GM12878 (cell line): ENCODE measurements at regions not wholly inside any gene's neighbourhood (a gene's known extent, or its start where the extent isn't known, plus 50 kb on each side); places are given as distances from the start of the nearest gene placed in this dataset.

Experiments
- ATAC-seq: fragments of 200-7000 bp; cut with Tn5 transposase; 3 replicates; pipeline ENCODE4 v1.9.1; 2020; ENCODE audit warnings: mild to moderate bottlenecking, moderate library complexity
- BruUV-seq: library from RNA; stranded (reverse); fragments of 400-500 nt; replicated peaks from 2 replicates; lab custom pipeline; 2021; lab: Mats Ljungman, UMichigan
- CTCF ChIA-PET: fragments of 300-600 bp; sonication (Branson Sonifier 250); formaldehyde crosslinking; extraction: SDS; loops from one replicate; lab custom pipeline; 2021; ENCODE audit warnings: inconsistent platforms; lab: Yijun Ruan, JAX
- POLR2A ChIA-PET: fragments of 350-600 bp; formaldehyde crosslinking; extraction: SDS; loops from one replicate; lab custom pipeline; 2021; ENCODE audit warnings: inconsistent platforms; lab: Charles Lee
- RAD21 ChIA-PET: fragments of 300-600 bp; sonication (Branson Sonifier 250); formaldehyde crosslinking; loops from one replicate; lab custom pipeline; 2023; ENCODE audit warnings: antibody characterized with exemption; ENCODE audit not compliant: unreplicated experiment; lab: Charles Lee
- SMC1A ChIA-PET: fragments of 300-600 bp; sonication (Branson Sonifier 250); formaldehyde crosslinking; loops from one replicate; lab custom pipeline; 2023; ENCODE audit not compliant: unreplicated experiment, uncharacterized antibody; lab: Charles Lee
- DNase-seq: peaks from one replicate; pipeline ENCODE4 v3.0.0-alpha.2; 2011; ENCODE audit warnings: low read depth, low spot score
- FAIRE-seq: peaks from 3 replicates; lab custom pipeline; 2011; peaks lifted over from hg19 to GRCh38; lab: Jason Lieb, UNC
- H2AFZ ChIP-seq: 2 replicates; pipeline ENCODE4 v1.6.0; 2011; ENCODE audit warnings: low read depth, low read length, control low read depth; ENCODE audit not compliant: control insufficient read depth
- H3K27ac ChIP-seq: 2 replicates; pipeline ENCODE4 v1.5.1; 2011; ENCODE audit warnings: control low read depth; ENCODE audit not compliant: control insufficient read depth, insufficient read depth
- H3K27me3 ChIP-seq, 2 experiments: replicated peaks in 1 of 2; 2 replicates each; pipeline versions ENCODE4 v1.6.0 to v1.6.1; 2011; ENCODE audit warnings: low read length in 1 of 2; ENCODE audit not compliant: control insufficient read depth in 2 of 2, insufficient read depth in 2 of 2
- H3K36me3 ChIP-seq, 2 experiments: 2 replicates each; pipeline ENCODE4 v1.5.1; 2011; ENCODE audit warnings: low read length in 1 of 2; ENCODE audit not compliant: control insufficient read depth in 2 of 2, insufficient read depth in 2 of 2
- H3K4me1 ChIP-seq: 2 replicates; pipeline ENCODE4 v1.6.1; 2011; ENCODE audit warnings: mild to moderate bottlenecking, low read length, moderate library complexity, mixed read lengths; ENCODE audit not compliant: control insufficient read depth, insufficient read depth
- H3K4me2 ChIP-seq: 2 replicates; pipeline ENCODE4 v1.6.0; 2011; ENCODE audit warnings: control low read depth; ENCODE audit not compliant: control insufficient read depth, insufficient read depth
- H3K4me3 ChIP-seq: fragments of 200-600 bp; sonication (generic); 2 replicates; pipeline ENCODE4 v1.5.1; 2016
- H3K79me2 ChIP-seq: 2 replicates; pipeline ENCODE4 v1.6.0; 2011; ENCODE audit warnings: low read length; ENCODE audit not compliant: control insufficient read depth, insufficient read depth
- H3K9ac ChIP-seq: 2 replicates; pipeline ENCODE4 v1.8.0; 2011; ENCODE audit warnings: low read length, control low read depth, mixed read lengths; ENCODE audit not compliant: control insufficient read depth, insufficient read depth
- H3K9me3 ChIP-seq: replicated peaks from 3 replicates; pipeline ENCODE4 v1.5.1; 2011; ENCODE audit warnings: mild to moderate bottlenecking, low read length; ENCODE audit not compliant: control insufficient read depth, insufficient read depth
- H4K20me1 ChIP-seq: 2 replicates; pipeline ENCODE4 v1.6.0; 2011; ENCODE audit not compliant: control insufficient read depth, insufficient read depth
- CBX3 ChIP-seq: fragments of 200-600 bp; sonication (generic); IDR thresholded peaks from 2 replicates; pipeline ENCODE4 v1.6.1; 2016; ENCODE audit warnings: low read depth, borderline replicate concordance
- CHD1 ChIP-seq: IDR thresholded peaks from 2 replicates; pipeline ENCODE4 v1.6.1; 2012; ENCODE audit warnings: low read depth, low read length, improper control_type of control experiment
- EED ChIP-seq: sonication (generic); IDR thresholded peaks from 2 replicates; pipeline ENCODE4 v1.6.1; 2016; ENCODE audit warnings: antibody characterized with exemption, low read depth
- ESRRA ChIP-seq: IDR thresholded peaks from 2 replicates; pipeline ENCODE4 v1.6.1; 2012; ENCODE audit warnings: mild to moderate bottlenecking, low read length, improper control_type of control experiment
- ETV6 ChIP-seq, 2 experiments: fragments of 450-650 bp in 1 of 2; IDR thresholded peaks in 1 of 2; conservative IDR thresholded peaks in 1 of 2; 2 replicates each; pipeline ENCODE4 v1.6.1; 2014; ENCODE audit warnings: antibody characterized with exemption in 1 of 2, borderline replicate concordance in 1 of 2, low read depth in 1 of 2, mild to moderate bottlenecking in 1 of 2, moderate library complexity in 1 of 2
- FOS ChIP-seq: IDR thresholded peaks from 3 replicates; pipeline ENCODE4 v1.6.1; 2011; ENCODE audit warnings: borderline replicate concordance; ENCODE audit not compliant: insufficient read length; ENCODE audit errors: extremely low read depth
- FOXM1 ChIP-seq: IDR thresholded peaks from 2 replicates; pipeline ENCODE4 v1.6.1; 2012; ENCODE audit warnings: low read depth, mild to moderate bottlenecking, inconsistent platforms, low read length, moderate library complexity
- IRF3 ChIP-seq: fragments of 450-650 bp; IDR thresholded peaks from 2 replicates; pipeline ENCODE4 v1.6.1; 2014; ENCODE audit warnings: mild to moderate bottlenecking
- MXI1 ChIP-seq: fragments of 150-350 bp; IDR thresholded peaks from 2 replicates; pipeline ENCODE4 v1.6.1; 2011; ENCODE audit warnings: low read depth, mild to moderate bottlenecking, inconsistent platforms, low read length, improper control_type of control experiment
- RFX5 ChIP-seq: IDR thresholded peaks from 2 replicates; pipeline ENCODE4 v1.6.1; 2011; ENCODE audit warnings: low read depth, low read length, improper control_type of control experiment
- SMAD1 ChIP-seq: fragments of 450-650 bp; IDR thresholded peaks from 2 replicates; pipeline ENCODE4 v1.6.1; 2018; ENCODE audit warnings: mild to moderate bottlenecking, low read depth; ENCODE audit not compliant: partially characterized antibody
- STAT1 ChIP-seq: fragments of 450-650 bp; conservative IDR thresholded peaks from 2 replicates; pipeline ENCODE4 v1.6.1; 2014; ENCODE audit warnings: antibody characterized with exemption, mild to moderate bottlenecking
- STAT3 ChIP-seq: IDR thresholded peaks from 2 replicates; pipeline ENCODE4 v1.6.1; 2011; ENCODE audit warnings: low read depth, low read length, improper control_type of control experiment
- WRNIP1 ChIP-seq: IDR thresholded peaks from 2 replicates; pipeline ENCODE4 v1.6.1; 2011; ENCODE audit warnings: low read depth, low read length, improper control_type of control experiment, borderline replicate concordance
- YY1 ChIP-seq: IDR thresholded peaks from 2 replicates; pipeline ENCODE4 v1.6.1; 2011; ENCODE audit warnings: low read depth, mild to moderate bottlenecking, low read length
- WGBS: methylation state at CpG from one replicate; pipeline ENCODE4 v1.1.6; 2016; ENCODE audit warnings: low lambda C conversion rate; ENCODE audit not compliant: insufficient replicate concordance, insufficient coverage; ENCODE audit errors: missing lambda C conversion rate; 5-methylcytosine and 5-hydroxymethylcytosine counted together
- in situ Hi-C: fragments of 300-500 bp; cut with MboI; formaldehyde crosslinking; loops from 9 replicates; pipeline ENCODE4 v1.14.3; 2018; ENCODE audit warnings: mixed read lengths
- intact Hi-C: fragments of 100-400 bp; cut with micrococcal nuclease; formaldehyde crosslinking; loops from one replicate; pipeline ENCODE4 v1.14.2; 2022; ENCODE audit not compliant: unreplicated experiment
- TF ChIP-seq, protein P1 (sequence below): fragments of 450-650 bp; formaldehyde crosslinking; IDR thresholded peaks from 2 replicates; pipeline ENCODE4 v1.4.0; 2022; ENCODE audit warnings: mild to moderate bottlenecking, moderate library complexity

GRCh38 chr19:5286465-5287029 is 54.1 kb downstream of the PTPRS start:
- H3K27ac ChIP-seq = no peak overlapping the region
- no peak overlapping the region for H2AFZ ChIP-seq
- no peak overlapping the region for H3K4me3 ChIP-seq
- SMC1A ChIA-PET = interaction anchor here (1.1 kb wide), 1 partner anchor 9 kb away, joined by 3 read pairs; no protein-coding TSS in a partner anchor
- H3K79me2 ChIP-seq = no peaks in the 10 kb centered on the region
- peaks cover 19% of the 10 kb centered on the region for H3K4me1 ChIP-seq
- FAIRE-seq (no peak), DNase-seq (no peak), ATAC-seq (no peak)
- peaks cover 0 to 2% of the 10 kb centered on the region in 2 experiments; a peak in 1 of 4 replicates for H3K36me3 ChIP-seq
- no peak for TF ChIP-seq ESRRA
- TF ChIP-seq, protein P1, sequence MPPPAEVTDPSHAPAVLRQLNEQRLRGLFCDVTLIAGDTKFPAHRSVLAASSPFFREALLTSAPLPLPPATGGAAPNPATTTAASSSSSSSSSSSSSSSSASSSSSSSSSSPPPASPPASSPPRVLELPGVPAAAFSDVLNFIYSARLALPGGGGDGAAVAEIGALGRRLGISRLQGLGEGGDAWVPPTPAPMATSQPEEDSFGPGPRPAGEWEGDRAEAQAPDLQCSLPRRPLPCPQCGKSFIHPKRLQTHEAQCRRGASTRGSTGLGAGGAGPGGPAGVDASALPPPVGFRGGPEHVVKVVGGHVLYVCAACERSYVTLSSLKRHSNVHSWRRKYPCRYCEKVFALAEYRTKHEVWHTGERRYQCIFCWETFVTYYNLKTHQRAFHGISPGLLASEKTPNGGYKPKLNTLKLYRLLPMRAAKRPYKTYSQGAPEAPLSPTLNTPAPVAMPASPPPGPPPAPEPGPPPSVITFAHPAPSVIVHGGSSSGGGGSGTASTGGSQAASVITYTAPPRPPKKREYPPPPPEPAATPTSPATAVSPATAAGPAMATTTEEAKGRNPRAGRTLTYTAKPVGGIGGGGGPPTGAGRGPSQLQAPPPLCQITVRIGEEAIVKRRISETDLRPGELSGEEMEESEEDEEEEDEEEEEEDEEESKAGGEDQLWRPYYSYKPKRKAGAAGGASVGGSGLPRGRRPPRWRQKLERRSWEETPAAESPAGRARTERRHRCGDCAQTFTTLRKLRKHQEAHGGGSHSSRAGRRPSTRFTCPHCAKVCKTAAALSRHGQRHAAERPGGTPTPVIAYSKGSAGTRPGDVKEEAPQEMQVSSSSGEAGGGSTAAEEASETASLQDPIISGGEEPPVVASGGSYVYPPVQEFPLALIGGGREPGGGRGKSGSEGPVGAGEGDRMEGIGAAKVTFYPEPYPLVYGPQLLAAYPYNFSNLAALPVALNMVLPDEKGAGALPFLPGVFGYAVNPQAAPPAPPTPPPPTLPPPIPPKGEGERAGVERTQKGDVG (CRISPR knock-in tag) = no peak
- no peak for TF ChIP-seq MXI1
- no peak for TF ChIP-seq EED
- no peak for TF ChIP-seq RFX5
- TF ChIP-seq IRF3 = no peak
- no peak for TF ChIP-seq FOS
- TF ChIP-seq YY1 = no peak
- TF ChIP-seq ETV6 (conservative IDR thresholded peaks at IDR 0.05 in 1 of 2, IDR thresholded peaks at IDR 0.05 in 1 of 2; ENCODE audit: borderline replicate concordance in 1 of 2, low read depth in 1 of 2) = no peak
- no peak for TF ChIP-seq CHD1
- no peak for TF ChIP-seq CBX3
- TF ChIP-seq FOXM1 = no peak
- no peak for TF ChIP-seq SMAD1
- no peak for TF ChIP-seq STAT1
- no peak for TF ChIP-seq STAT3
- no peak for TF ChIP-seq WRNIP1
- no peaks in the 10 kb centered on the region; the same call in 2 of the 3 replicates for H3K9me3 ChIP-seq
- in situ Hi-C loops = no loop called here
- CTCF ChIA-PET = interaction anchor here (1.0 kb wide), 1 partner anchor 44 kb away, joined by 3 read pairs; no protein-coding TSS in a partner anchor
- intact Hi-C loops = loop anchor here (10.0 kb wide), 1 partner anchor 48 kb away; no protein-coding TSS in a partner anchor
- no peak overlapping the region for H3K4me2 ChIP-seq
- RAD21 ChIA-PET = interaction anchor here (0.5 kb wide), 1 partner anchor 1299 kb away, joined by 3 read pairs; no protein-coding TSS in a partner anchor
- H4K20me1 ChIP-seq = no peaks in the 10 kb centered on the region
- 15% methylated on average over 3 of the region's 3 CpGs for WGBS
- no TSS peak for BruUV-seq
- no peaks in the 10 kb centered on the region for H3K27me3 ChIP-seq
- POLR2A ChIA-PET = interaction anchor here (0.6 kb wide), 1 partner anchor 49 kb away, joined by 3 read pairs; no protein-coding TSS in a partner anchor
- H3K9ac ChIP-seq = no peak overlapping the region
